H9 (cell line): ENCODE measurements at regions not wholly inside any gene's neighbourhood (a gene's known extent, or its start where the extent isn't known, plus 50 kb on each side); places are given as distances from the start of the nearest gene placed in this dataset.

Source experiments
- DNase-seq: peaks from one replicate; pipeline ENCODE4 v3.0.0-alpha.2; 2017
- H2AFZ ChIP-seq: one replicate; pipeline ENCODE4 v1.6.1; 2013; ENCODE audit warnings: mild to moderate bottlenecking, low read length, control low read depth, moderate library complexity
- H2AK5ac ChIP-seq: 2 replicates; pipeline ENCODE4 v1.6.1; 2013; ENCODE audit warnings: low read length, control low read depth, mixed read lengths; ENCODE audit not compliant: insufficient read length
- H2BK120ac ChIP-seq: one replicate; pipeline ENCODE4 v1.6.1; 2013; ENCODE audit warnings: low read depth, mild to moderate bottlenecking, low read length, control low read depth, inconsistent platforms; ENCODE audit not compliant: poor library complexity, severe bottlenecking
- H2BK12ac ChIP-seq: 2 replicates; pipeline ENCODE4 v1.6.1; 2013; ENCODE audit warnings: low read length, control low read depth, mixed read lengths, low read depth; ENCODE audit not compliant: insufficient read length
- H2BK15ac ChIP-seq: 2 replicates; pipeline ENCODE4 v1.6.1; 2013; ENCODE audit warnings: low read depth, low read length, control low read depth
- H2BK20ac ChIP-seq: one replicate; pipeline ENCODE4 v1.6.1; 2013; ENCODE audit warnings: low read depth, mild to moderate bottlenecking, low read length, control low read depth, inconsistent platforms; ENCODE audit not compliant: poor library complexity, severe bottlenecking
- H2BK5ac ChIP-seq: 2 replicates; pipeline ENCODE4 v1.6.1; 2013; ENCODE audit warnings: low read length, control low read depth, mixed read lengths; ENCODE audit not compliant: insufficient read length
- H3K14ac ChIP-seq: 2 replicates; pipeline ENCODE4 v1.6.1; 2013; ENCODE audit warnings: low read length, control low read depth; ENCODE audit not compliant: insufficient read depth
- H3K18ac ChIP-seq: 2 replicates; pipeline ENCODE4 v1.6.1; 2013; ENCODE audit warnings: low read depth, mild to moderate bottlenecking, mixed read lengths, low read length, control low read depth; ENCODE audit not compliant: insufficient read length
- H3K23ac ChIP-seq: 2 replicates; pipeline ENCODE4 v1.6.1; 2013; ENCODE audit warnings: low read length, control low read depth, mixed read lengths, low read depth; ENCODE audit not compliant: insufficient read length
- H3K23me2 ChIP-seq: 2 replicates; pipeline ENCODE4 v1.6.1; 2013; ENCODE audit warnings: low read depth, mild to moderate bottlenecking, mixed read lengths, low read length, control low read depth; ENCODE audit not compliant: insufficient read length, poor library complexity, severe bottlenecking
- H3K27ac ChIP-seq: 2 replicates; pipeline ENCODE4 v1.5.1; 2013; ENCODE audit warnings: low read length, control low read depth, mixed read lengths, low read depth; ENCODE audit not compliant: insufficient read length
- H3K27me3 ChIP-seq: 2 replicates; pipeline ENCODE4 v1.6.1; 2013; ENCODE audit warnings: low read length, control low read depth, inconsistent platforms; ENCODE audit not compliant: insufficient read depth
- H3K4ac ChIP-seq: 2 replicates; pipeline ENCODE4 v1.6.1; 2013; ENCODE audit warnings: low read depth, mild to moderate bottlenecking, control low read depth, inconsistent platforms, low read length, moderate library complexity
- H3K4me1 ChIP-seq: 2 replicates; pipeline ENCODE4 v1.6.1; 2013; ENCODE audit warnings: low read length, control low read depth, inconsistent platforms; ENCODE audit not compliant: insufficient read depth
- H3K4me2 ChIP-seq: 2 replicates; pipeline ENCODE4 v1.6.1; 2013; ENCODE audit warnings: low read length, control low read depth, mixed read lengths; ENCODE audit not compliant: insufficient read length, insufficient read depth
- H3K56ac ChIP-seq: 2 replicates; pipeline ENCODE4 v1.6.1; 2013; ENCODE audit warnings: low read depth, mild to moderate bottlenecking, mixed read lengths, low read length, control low read depth; ENCODE audit not compliant: insufficient read length
- H3K79me1 ChIP-seq: 2 replicates; pipeline ENCODE4 v1.6.1; 2013; ENCODE audit warnings: low read depth, mild to moderate bottlenecking, moderate library complexity, low read length, control low read depth, inconsistent platforms; ENCODE audit not compliant: insufficient read depth, poor library complexity, severe bottlenecking
- H3K79me2 ChIP-seq: 2 replicates; pipeline ENCODE4 v1.6.1; 2013; ENCODE audit warnings: low read length, control low read depth, inconsistent platforms; ENCODE audit not compliant: insufficient read depth
- H3K9ac ChIP-seq: 2 replicates; pipeline ENCODE4 v1.6.1; 2013; ENCODE audit warnings: low read length, control low read depth, mixed read lengths; ENCODE audit not compliant: insufficient read length; ENCODE audit errors: extremely low read depth
- H3K9me3 ChIP-seq: one replicate; pipeline ENCODE4 v1.6.1; 2013; ENCODE audit warnings: low read depth, low read length, inconsistent platforms; ENCODE audit not compliant: control insufficient read depth
- H3T11ph ChIP-seq: one replicate; pipeline ENCODE4 v1.6.1; 2013; ENCODE audit warnings: mild to moderate bottlenecking, low read length, control low read depth, inconsistent platforms
- H4K20me1 ChIP-seq: one replicate; pipeline ENCODE4 v1.6.1; 2013; ENCODE audit not compliant: control insufficient read depth, insufficient read length, insufficient read depth
- H4K5ac ChIP-seq: 2 replicates; pipeline ENCODE4 v1.6.1; 2013; ENCODE audit warnings: low read depth, mild to moderate bottlenecking, mixed read lengths, low read length, control low read depth; ENCODE audit not compliant: insufficient read length
- H4K8ac ChIP-seq: replicated peaks from 2 replicates; pipeline ENCODE4 v1.6.1; 2013; ENCODE audit warnings: low read length, control low read depth, mixed read lengths, low read depth; ENCODE audit not compliant: insufficient read length
- H4K91ac ChIP-seq: 2 replicates; pipeline ENCODE4 v1.6.1; 2013; ENCODE audit warnings: low read depth, mild to moderate bottlenecking, moderate library complexity, mixed read lengths, low read length, control low read depth; ENCODE audit not compliant: insufficient read length
- H3K27ac Mint-ChIP-seq, 3 experiments: 2 replicates in 2 of 3; 3 replicates in 1 of 3; pipeline ENCODE4 v1.8.0; 2020 to 2021; ENCODE audit warnings: mixed read lengths in 3 of 3, mild to moderate bottlenecking in 1 of 3, moderate library complexity in 1 of 3
- H3K27me3 Mint-ChIP-seq: 2 replicates; pipeline ENCODE4 v1.8.0; 2021; ENCODE audit warnings: low read depth, mild to moderate bottlenecking, moderate library complexity, mixed read lengths
- H3K36me3 Mint-ChIP-seq, 3 experiments: 2 replicates in 2 of 3; 3 replicates in 1 of 3; pipeline ENCODE4 v1.8.0; 2020 to 2021; ENCODE audit warnings: low read depth in 3 of 3, mixed read lengths in 3 of 3; ENCODE audit not compliant: insufficient read depth in 1 of 3
- H3K4me1 Mint-ChIP-seq, 2 experiments: 2 replicates each; pipeline ENCODE4 v1.8.0; 2020; ENCODE audit warnings: mixed read lengths in 2 of 2
- H3K4me3 Mint-ChIP-seq, 2 experiments: 2 replicates in 1 of 2; 3 replicates in 1 of 2; pipeline ENCODE4 v1.8.0; 2020 to 2021; ENCODE audit warnings: mild to moderate bottlenecking in 2 of 2, mixed read lengths in 2 of 2, moderate library complexity in 1 of 2
- H3K9me3 Mint-ChIP-seq, 2 experiments: 2 replicates in 1 of 2; 3 replicates in 1 of 2; pipeline ENCODE4 v1.8.0; 2020; ENCODE audit warnings: mild to moderate bottlenecking in 2 of 2, mixed read lengths in 2 of 2, moderate library complexity in 1 of 2
- WGBS: extraction: QIAGEN DNeasy Blood & Tissue Kit; methylation state at CpG from one replicate; pipeline ENCODE4 v1.1.7; 2013; ENCODE audit warnings: missing lambda C conversion rate, low lambda C conversion rate, mixed read lengths; ENCODE audit not compliant: insufficient read length; ENCODE audit errors: extremely low coverage; 5-methylcytosine and 5-hydroxymethylcytosine counted together
- TF ChIP-seq, protein P1 (sequence below): fragments of 200-600 bp; sonication (generic); conservative IDR thresholded peaks from 3 replicates; pipeline ENCODE4 v1.8.0; 2021; ENCODE audit warnings: antibody characterized with exemption, mild to moderate bottlenecking

DNA sequence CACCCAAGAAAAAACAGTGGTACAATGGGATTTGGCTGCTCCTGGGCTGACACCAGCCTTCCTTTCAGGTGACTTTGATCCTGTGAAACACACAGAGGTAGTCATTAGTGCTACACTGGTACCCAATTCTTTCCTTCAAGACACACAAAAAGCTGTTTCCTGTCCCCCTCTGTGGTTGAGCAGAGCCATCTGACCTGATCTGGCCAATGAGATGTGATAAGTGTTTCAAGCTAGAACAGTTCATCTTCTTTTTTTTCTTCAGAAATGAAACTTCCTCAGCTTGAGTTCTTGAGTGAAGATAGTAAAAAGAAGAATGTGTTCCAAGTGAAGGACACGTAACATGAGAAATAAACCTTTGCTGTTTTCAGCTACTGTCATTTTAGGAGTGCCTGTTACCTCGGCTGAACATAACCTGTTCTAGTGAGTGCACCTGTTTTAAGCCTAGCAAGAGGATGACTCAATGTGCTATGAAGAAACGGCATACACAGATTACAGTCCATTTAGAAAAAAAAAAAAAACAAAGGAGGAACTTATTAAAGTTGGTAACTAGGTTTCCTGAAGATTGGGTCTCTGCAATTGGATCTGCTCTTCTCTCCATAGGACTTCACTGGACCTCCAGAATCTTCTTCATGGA is 287.8 kb downstream of the GAS1 start:
- H3K4me1 ChIP-seq, result no peaks in the 10 kb centered on the region
- H2BK15ac ChIP-seq, result no peak overlapping the region
- no peak overlapping the region for H3K56ac ChIP-seq
- TF ChIP-seq, protein P1, sequence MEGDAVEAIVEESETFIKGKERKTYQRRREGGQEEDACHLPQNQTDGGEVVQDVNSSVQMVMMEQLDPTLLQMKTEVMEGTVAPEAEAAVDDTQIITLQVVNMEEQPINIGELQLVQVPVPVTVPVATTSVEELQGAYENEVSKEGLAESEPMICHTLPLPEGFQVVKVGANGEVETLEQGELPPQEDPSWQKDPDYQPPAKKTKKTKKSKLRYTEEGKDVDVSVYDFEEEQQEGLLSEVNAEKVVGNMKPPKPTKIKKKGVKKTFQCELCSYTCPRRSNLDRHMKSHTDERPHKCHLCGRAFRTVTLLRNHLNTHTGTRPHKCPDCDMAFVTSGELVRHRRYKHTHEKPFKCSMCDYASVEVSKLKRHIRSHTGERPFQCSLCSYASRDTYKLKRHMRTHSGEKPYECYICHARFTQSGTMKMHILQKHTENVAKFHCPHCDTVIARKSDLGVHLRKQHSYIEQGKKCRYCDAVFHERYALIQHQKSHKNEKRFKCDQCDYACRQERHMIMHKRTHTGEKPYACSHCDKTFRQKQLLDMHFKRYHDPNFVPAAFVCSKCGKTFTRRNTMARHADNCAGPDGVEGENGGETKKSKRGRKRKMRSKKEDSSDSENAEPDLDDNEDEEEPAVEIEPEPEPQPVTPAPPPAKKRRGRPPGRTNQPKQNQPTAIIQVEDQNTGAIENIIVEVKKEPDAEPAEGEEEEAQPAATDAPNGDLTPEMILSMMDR, result no peak
- WGBS, result no CpG with 5 or more reads among the region's 3 CpGs
- no peaks in the 10 kb centered on the region for H3K79me2 ChIP-seq
- H3K27me3 ChIP-seq, result no peaks in the 10 kb centered on the region; the same call in 1 of the 2 replicates
- H3K27ac Mint-ChIP-seq, result no peak overlapping the region
- H3K4me3 Mint-ChIP-seq, result no peak overlapping the region
- H3K23ac ChIP-seq, result no peak overlapping the region
- H4K5ac ChIP-seq, result no peak overlapping the region
- H2BK120ac ChIP-seq, result no peak overlapping the region
- H3K9me3 ChIP-seq, result no peaks in the 10 kb centered on the region
- H4K20me1 ChIP-seq, result no peaks in the 10 kb centered on the region
- no peak overlapping the region for H3T11ph ChIP-seq
- DNase-seq, result no peak
- H3K9me3 Mint-ChIP-seq, result no peaks in the 10 kb centered on the region
- H2BK20ac ChIP-seq, result no peak overlapping the region
- H3K79me1 ChIP-seq, result no peaks in the 10 kb centered on the region
- H3K4ac ChIP-seq, result no peak overlapping the region
- H3K4me1 Mint-ChIP-seq, result no peaks in the 10 kb centered on the region
- H3K36me3 Mint-ChIP-seq, result no peaks in the 10 kb centered on the region
- H3K14ac ChIP-seq, result no peak overlapping the region
- no peak overlapping the region for H4K91ac ChIP-seq
- no peak overlapping the region for H2AK5ac ChIP-seq
- H2BK12ac ChIP-seq, result no peak overlapping the region
- H3K9ac ChIP-seq, result no peak overlapping the region
- no peaks in the 10 kb centered on the region for H3K23me2 ChIP-seq
- H3K27ac ChIP-seq, result no peak overlapping the region
- no peak overlapping the region for H2AFZ ChIP-seq
- no peak overlapping the region for H2BK5ac ChIP-seq
- H4K8ac ChIP-seq, result no peak overlapping the region
- H3K4me2 ChIP-seq, result no peak overlapping the region
- H3K18ac ChIP-seq, result no peak overlapping the region
- no peaks in the 10 kb centered on the region; the same call in 1 of the 2 replicates for H3K27me3 Mint-ChIP-seq
